Suprapubic skin (tissue), 3 donors: ENCODE measurements at regions not wholly inside any gene's neighbourhood (a gene's known extent, or its start where the extent isn't known, plus 50 kb on each side); places are given as distances from the start of the nearest gene placed in this dataset.

Experiments used
- EP300 ChIP-seq: sonication (generic); formaldehyde crosslinking; IDR thresholded peaks from one replicate; pipeline ENCODE4 v1.6.1; 2017; ENCODE audit warnings: antibody characterized with exemption
- POLR2A ChIP-seq, 2 donors: fragments of 450-650 bp; IDR thresholded peaks; one replicate each; pipeline ENCODE4 v1.6.1; 2017; ENCODE audit warnings: antibody characterized with exemption in 2 of 2, mild to moderate bottlenecking in 2 of 2, moderate library complexity in 2 of 2
- TF ChIP-seq, protein P1 (sequence below), 2 donors: fragments of 200-600 bp in 1 of 2; fragments of 450-650 bp in 1 of 2; sonication (generic) in 1 of 2; IDR thresholded peaks; one replicate each; pipeline ENCODE4 v1.5.1; 2016 to 2019; ENCODE audit warnings: antibody characterized with exemption in 2 of 2, mild to moderate bottlenecking in 1 of 2, moderate library complexity in 1 of 2

DNA sequence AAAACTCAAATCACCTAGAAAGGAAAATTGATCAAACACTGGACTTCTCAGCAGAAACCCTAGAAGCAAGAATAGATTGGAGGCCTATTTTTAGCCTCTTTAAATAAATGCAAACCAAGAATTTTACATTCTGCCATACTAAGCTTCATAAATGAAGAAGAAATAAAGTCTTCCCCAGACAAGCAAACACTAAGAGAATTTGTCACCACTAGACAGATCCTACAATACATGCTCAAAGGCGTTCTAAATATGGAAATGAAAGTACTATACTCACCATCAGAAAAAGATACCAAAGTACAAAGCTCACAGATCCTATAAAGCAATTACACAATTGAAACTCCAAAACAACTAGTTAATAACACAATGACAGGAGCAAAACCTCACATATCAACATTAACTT is 578.1 kb downstream of the UQCRFS1 start:
- TF ChIP-seq EP300 (no peak), POLR2A (IDR thresholded peaks at IDR 0.05) (no peak)
- TF ChIP-seq, protein P1, sequence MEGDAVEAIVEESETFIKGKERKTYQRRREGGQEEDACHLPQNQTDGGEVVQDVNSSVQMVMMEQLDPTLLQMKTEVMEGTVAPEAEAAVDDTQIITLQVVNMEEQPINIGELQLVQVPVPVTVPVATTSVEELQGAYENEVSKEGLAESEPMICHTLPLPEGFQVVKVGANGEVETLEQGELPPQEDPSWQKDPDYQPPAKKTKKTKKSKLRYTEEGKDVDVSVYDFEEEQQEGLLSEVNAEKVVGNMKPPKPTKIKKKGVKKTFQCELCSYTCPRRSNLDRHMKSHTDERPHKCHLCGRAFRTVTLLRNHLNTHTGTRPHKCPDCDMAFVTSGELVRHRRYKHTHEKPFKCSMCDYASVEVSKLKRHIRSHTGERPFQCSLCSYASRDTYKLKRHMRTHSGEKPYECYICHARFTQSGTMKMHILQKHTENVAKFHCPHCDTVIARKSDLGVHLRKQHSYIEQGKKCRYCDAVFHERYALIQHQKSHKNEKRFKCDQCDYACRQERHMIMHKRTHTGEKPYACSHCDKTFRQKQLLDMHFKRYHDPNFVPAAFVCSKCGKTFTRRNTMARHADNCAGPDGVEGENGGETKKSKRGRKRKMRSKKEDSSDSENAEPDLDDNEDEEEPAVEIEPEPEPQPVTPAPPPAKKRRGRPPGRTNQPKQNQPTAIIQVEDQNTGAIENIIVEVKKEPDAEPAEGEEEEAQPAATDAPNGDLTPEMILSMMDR (IDR thresholded peaks at IDR 0.05), result no peak
